IMR-90 (cell line): ENCODE measurements at regions not wholly inside any gene's neighbourhood (a gene's known extent, or its start where the extent isn't known, plus 50 kb on each side); places are given as distances from the start of the nearest gene placed in this dataset.

Experiments used
- ATAC-seq: fragments of 200-7000 bp; cut with Tn5 transposase; 2 replicates; pipeline ENCODE4 v1.9.1; 2020; ENCODE audit warnings: low read depth, mild to moderate bottlenecking, moderate library complexity
- BruUV-seq: library from RNA; stranded (reverse); fragments of 400-500 nt; replicated peaks from 2 replicates; lab custom pipeline; 2021; lab: Mats Ljungman, UMichigan
- CTCF ChIA-PET: fragments of 300-600 bp; formaldehyde crosslinking; extraction: SDS; loops from one replicate; lab custom pipeline; 2021; ENCODE audit warnings: antibody characterized with exemption; lab: Yijun Ruan, JAX
- POLR2A ChIA-PET: fragments of 300-600 bp; sonication (Branson Sonifier 250); formaldehyde crosslinking; loops from one replicate; lab custom pipeline; 2022; ENCODE audit warnings: antibody characterized with exemption; ENCODE audit not compliant: unreplicated experiment; lab: Charles Lee
- DNase-seq: peaks from one replicate; pipeline ENCODE4 v3.0.0; 2013
- H2AFZ ChIP-seq: replicated peaks from 2 replicates; pipeline ENCODE3; 2013; ENCODE audit warnings: low read length, mild to moderate bottlenecking; ENCODE audit not compliant: poor library complexity
- H2AK5ac ChIP-seq: 2 replicates; pipeline ENCODE4 v1.6.1; 2013; ENCODE audit warnings: low read depth, low read length, inconsistent platforms
- H2AK9ac ChIP-seq: replicated peaks from 2 replicates; pipeline ENCODE3; 2013; ENCODE audit warnings: mild to moderate bottlenecking, low read depth, low read length, moderate library complexity; ENCODE audit not compliant: poor library complexity
- H2BK120ac ChIP-seq: 2 replicates; pipeline ENCODE4 v1.6.1; 2013; ENCODE audit warnings: low read depth, low read length, inconsistent platforms
- H2BK15ac ChIP-seq: 3 replicates; pipeline ENCODE4 v1.6.1; 2013; ENCODE audit warnings: low read depth, low read length, inconsistent platforms
- H2BK20ac ChIP-seq: 2 replicates; pipeline ENCODE4 v1.6.1; 2013; ENCODE audit warnings: low read depth, mild to moderate bottlenecking, inconsistent platforms, low read length, moderate library complexity
- H2BK5ac ChIP-seq: 2 replicates; pipeline ENCODE4 v1.6.1; 2013; ENCODE audit warnings: mild to moderate bottlenecking, low read depth, low read length, inconsistent platforms; ENCODE audit not compliant: poor library complexity, severe bottlenecking
- H3K14ac ChIP-seq: replicated peaks from 2 replicates; pipeline ENCODE4 v1.6.1; 2013; ENCODE audit warnings: low read depth, low read length, inconsistent platforms
- H3K18ac ChIP-seq: 2 replicates; pipeline ENCODE4 v1.6.1; 2013; ENCODE audit warnings: low read depth, low read length, control low read depth
- H3K23ac ChIP-seq: 2 replicates; pipeline ENCODE4 v1.6.1; 2013; ENCODE audit warnings: low read depth, low read length, inconsistent platforms
- H3K27ac ChIP-seq: 2 replicates; pipeline ENCODE4 v1.5.1; 2013; ENCODE audit warnings: mild to moderate bottlenecking, control low read depth, low read length; ENCODE audit not compliant: insufficient read depth
- H3K27me3 ChIP-seq: 2 replicates; pipeline ENCODE4 v1.6.1; 2013; ENCODE audit warnings: low read length; ENCODE audit not compliant: control insufficient read depth, insufficient read depth
- H3K36me3 ChIP-seq: 2 replicates; pipeline ENCODE4 v1.6.1; 2013; ENCODE audit warnings: low read length, mixed read lengths; ENCODE audit not compliant: control insufficient read depth, insufficient read depth
- H3K4ac ChIP-seq: 2 replicates; pipeline ENCODE4 v1.6.1; 2013; ENCODE audit warnings: low read depth, low read length, inconsistent platforms
- H3K4me1 ChIP-seq: 2 replicates; pipeline ENCODE4 v1.6.1; 2013; ENCODE audit warnings: low read length, mixed read lengths; ENCODE audit not compliant: control insufficient read depth, insufficient read depth
- H3K4me2 ChIP-seq: 2 replicates; pipeline ENCODE4 v1.6.1; 2013; ENCODE audit warnings: low read depth, mild to moderate bottlenecking, control low read depth, low read length, moderate library complexity
- H3K4me3 ChIP-seq: 2 replicates; pipeline ENCODE4 v1.5.1; 2013; ENCODE audit warnings: low read depth, mild to moderate bottlenecking, control low read depth, low read length, moderate library complexity; ENCODE audit not compliant: insufficient read depth
- H3K56ac ChIP-seq: 2 replicates; pipeline ENCODE4 v1.6.1; 2013; ENCODE audit warnings: low read length, inconsistent platforms; ENCODE audit not compliant: insufficient read depth; ENCODE audit errors: extremely low read depth
- H3K79me1 ChIP-seq, 2 experiments: 2 replicates each; pipeline ENCODE4 v1.6.1; 2013; ENCODE audit warnings: low read length in 2 of 2, inconsistent platforms in 1 of 2, low read depth in 1 of 2
- H3K9ac ChIP-seq: 2 replicates; pipeline ENCODE4 v1.6.1; 2013; ENCODE audit warnings: low read depth, low read length, control low read depth
- H3K9me1 ChIP-seq: 2 replicates; pipeline ENCODE4 v1.6.1; 2013; ENCODE audit warnings: low read length, inconsistent platforms; ENCODE audit not compliant: insufficient read depth
- H3K9me3 ChIP-seq: 2 replicates; pipeline ENCODE4 v1.6.1; 2013; ENCODE audit warnings: low read length; ENCODE audit not compliant: control insufficient read depth, insufficient read depth
- H4K20me1 ChIP-seq: 2 replicates; pipeline ENCODE4 v1.6.1; 2013; ENCODE audit warnings: low read length, inconsistent platforms; ENCODE audit not compliant: insufficient read depth
- H4K5ac ChIP-seq: 2 replicates; pipeline ENCODE4 v1.6.1; 2013; ENCODE audit warnings: mild to moderate bottlenecking, low read depth, low read length, control low read depth
- H4K8ac ChIP-seq, 2 experiments: 2 replicates each; pipeline ENCODE4 v1.6.1; 2013; ENCODE audit warnings: low read depth in 2 of 2, low read length in 2 of 2, control low read depth in 1 of 2, inconsistent platforms in 1 of 2
- H4K91ac ChIP-seq: 2 replicates; pipeline ENCODE4 v1.6.1; 2013; ENCODE audit warnings: low read depth, low read length, inconsistent platforms; ENCODE audit not compliant: insufficient read depth
- BHLHE40 ChIP-seq: fragments of 150-350 bp; IDR thresholded peaks from 2 replicates; pipeline ENCODE4 v1.6.1; 2016; ENCODE audit warnings: mild to moderate bottlenecking, low read depth, low read length
- POLR2A ChIP-seq: IDR thresholded peaks from 2 replicates; pipeline ENCODE4 v1.6.1; 2012; ENCODE audit warnings: mild to moderate bottlenecking, low read depth, low read length
- RFX5 ChIP-seq: IDR thresholded peaks from 2 replicates; pipeline ENCODE4 v1.8.0; 2012; ENCODE audit warnings: low read depth, mild to moderate bottlenecking, low read length, moderate library complexity
- SMC3 ChIP-seq: fragments of 150-350 bp; IDR thresholded peaks from 2 replicates; pipeline ENCODE4 v1.6.1; 2016; ENCODE audit warnings: low read depth, mild to moderate bottlenecking, antibody characterized with exemption, low read length, moderate library complexity
- dilution Hi-C: fragments of 300-500 bp; cut with HindIII; formaldehyde crosslinking; loops from one replicate; pipeline ENCODE4 v1.14.3; 2018; ENCODE audit warnings: low sequenced_read_pairs; ENCODE audit not compliant: unreplicated experiment
- in situ Hi-C: fragments of 300-500 bp; cut with MboI; formaldehyde crosslinking; loops from 3 replicates; pipeline ENCODE4 v1.14.3; 2019; ENCODE audit warnings: low sequenced_read_pairs, inconsistent platforms, mixed read lengths
- intact Hi-C: fragments of 100-400 bp; cut with micrococcal nuclease; formaldehyde crosslinking; loops from 2 replicates; pipeline ENCODE4 v1.10.0; 2022

DNA sequence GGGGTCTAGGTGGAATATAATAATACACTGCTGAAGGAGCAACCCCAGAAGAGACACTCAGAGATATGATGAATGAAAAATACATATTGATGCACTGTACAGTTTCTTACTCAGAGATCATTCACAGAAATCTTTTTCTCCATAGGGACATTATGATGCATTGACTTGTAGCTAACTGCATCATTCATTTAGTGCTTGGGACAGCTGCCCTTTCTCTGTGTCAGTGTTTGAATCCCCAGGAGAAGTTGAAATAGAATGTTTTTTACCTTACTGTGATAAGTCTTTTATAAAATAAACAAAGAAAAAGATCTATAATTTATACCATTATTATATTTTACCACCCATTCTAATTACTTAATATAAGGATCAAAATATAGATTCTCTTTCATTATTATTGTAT lies 91.7 kb upstream of the DSEL start:
- Histone ChIP-seq H4K91ac (no peak overlapping the region), H3K23ac (no peak overlapping the region), H2BK120ac (no peak overlapping the region), H3K9ac (no peak overlapping the region), H3K9me1 (no peaks in the 10 kb centered on the region), H3K9me3 (peaks cover 2% of the 10 kb centered on the region; the same call in 1 of the 2 replicates), H3K79me1 (no peaks in the 10 kb centered on the region), H3K4me2 (no peak overlapping the region), H3K36me3 (no peaks in the 10 kb centered on the region), H3K4me3 (no peak overlapping the region), H2AK5ac (no peak overlapping the region), H3K14ac (no peak overlapping the region), H3K18ac (no peak overlapping the region), H2AK9ac (no peak overlapping the region), H3K4ac (no peak overlapping the region), H3K4me1 (no peaks in the 10 kb centered on the region), H3K27me3 (no peaks in the 10 kb centered on the region), H2BK5ac (no peak overlapping the region), H3K27ac (no peak overlapping the region), H2BK15ac (no peak overlapping the region), H4K20me1 (no peaks in the 10 kb centered on the region), H4K8ac (no peak overlapping the region), H2BK20ac (peak overlapping the region; percentile 31; the same call in 1 of the 2 replicates), H3K56ac (no peak overlapping the region), H2AFZ (no peak overlapping the region), H4K5ac (no peak overlapping the region)
- CTCF ChIA-PET: interaction anchor here (0.9 to 1.4 kb wide), 3 partner anchors 11 to 95 kb away, joined by 3 to 4 read pairs (median 3); no protein-coding TSS in a partner anchor
- no peak for ATAC-seq
- TF ChIP-seq BHLHE40: no peak
- no peak for TF ChIP-seq POLR2A
- TF ChIP-seq RFX5: no peak
- no peak for TF ChIP-seq SMC3
- in situ Hi-C loops (no loop called here), intact Hi-C loops (no loop called here), dilution Hi-C loops (no loop called here)
- POLR2A ChIA-PET: no interaction called here
- DNase-seq: no peak
- BruUV-seq: no TSS peak
